Keratinocyte (primary cell): ENCODE measurements at regions not wholly inside any gene's neighbourhood (a gene's known extent, or its start where the extent isn't known, plus 50 kb on each side); places are given as distances from the start of the nearest gene placed in this dataset.

Experiments
- CTCF ChIP-seq, 3 experiments: IDR thresholded peaks in 1 of 3; conservative IDR thresholded peaks in 1 of 3; optimal IDR thresholded peaks in 1 of 3; 2 replicates in 2 of 3; 3 replicates in 1 of 3; pipeline versions ENCODE3 to v1.5.1; 2011; ENCODE audit warnings: low read length in 3 of 3, mild to moderate bottlenecking in 3 of 3, moderate library complexity in 2 of 3, control low read depth in 1 of 3, inconsistent platforms in 1 of 3; ENCODE audit not compliant: insufficient read depth in 2 of 3; ENCODE audit errors: extremely low read depth in 1 of 3
- EZH2 ChIP-seq: IDR thresholded peaks from one replicate; pipeline ENCODE4 v1.6.1; 2012; ENCODE audit warnings: inconsistent platforms, mild to moderate bottlenecking, low read length, moderate library complexity

GRCh38 chr5:159435855-159436254 lies 105.6 kb upstream of the IL12B start:
- TF ChIP-seq CTCF (optimal IDR thresholded peaks at IDR 0.05 in 1 of 3, IDR thresholded peaks at IDR 0.05 in 1 of 3, conservative IDR thresholded peaks at IDR 0.05 in 1 of 3; ENCODE audit: extremely low read depth in 1 of 3, insufficient read depth in 2 of 3, low read length in 3 of 3) = no peak
- TF ChIP-seq EZH2 = no peak
